PC-9 (cell line): ENCODE measurements at regions not wholly inside any gene's neighbourhood (a gene's known extent, or its start where the extent isn't known, plus 50 kb on each side); places are given as distances from the start of the nearest gene placed in this dataset.

Source experiments
- BruUV-seq: library from RNA; stranded (reverse); fragments of 400-500 nt; replicated peaks from 2 replicates; lab custom pipeline; 2021; lab: Mats Ljungman, UMichigan
- CTCF ChIA-PET: fragments of 300-600 bp; sonication (Branson Sonifier 250); formaldehyde crosslinking; loops from one replicate; lab custom pipeline; 2022; ENCODE audit warnings: antibody characterized with exemption; lab: Charles Lee
- POLR2A ChIA-PET: fragments of 300-600 bp; sonication (Branson Sonifier 250); formaldehyde crosslinking; loops from one replicate; lab custom pipeline; 2022; ENCODE audit warnings: antibody characterized with exemption; ENCODE audit not compliant: unreplicated experiment; lab: Charles Lee
- DNase-seq, 2 experiments: peaks; one replicate each; pipeline versions ENCODE4 v3.0.0 to v3.0.0-alpha.2; 2015 to 2022; ENCODE audit warnings: mixed read lengths in 1 of 2
- H2AFZ ChIP-seq: fragments of 200-600 bp; sonication (generic); 2 replicates; pipeline ENCODE4 v1.8.1; 2017; ENCODE audit warnings: antibody characterized with exemption
- H3F3A ChIP-seq: fragments of 200-600 bp; sonication (generic); 2 replicates; pipeline ENCODE4 v1.8.1; 2017; ENCODE audit warnings: antibody characterized with exemption, mild to moderate bottlenecking, low read depth; ENCODE audit not compliant: insufficient read depth
- H3K27ac ChIP-seq: fragments of 200-600 bp; sonication (generic); 2 replicates; pipeline ENCODE4 v1.6.1; 2016; ENCODE audit warnings: mixed run types
- H3K27me3 ChIP-seq: fragments of 200-600 bp; sonication (generic); 2 replicates; pipeline ENCODE4 v1.6.1; 2016; ENCODE audit warnings: low read depth, mixed run types; ENCODE audit not compliant: insufficient read depth
- H3K36me3 ChIP-seq: fragments of 200-600 bp; sonication (generic); 2 replicates; pipeline ENCODE4 v1.6.1; 2016; ENCODE audit warnings: low read depth, mixed run types
- H3K4me1 ChIP-seq: fragments of 200-600 bp; sonication (generic); replicated peaks from 2 replicates; pipeline ENCODE4 v1.6.1; 2016; ENCODE audit warnings: mixed run types; ENCODE audit not compliant: insufficient read depth
- H3K4me2 ChIP-seq: fragments of 200-600 bp; sonication (generic); 2 replicates; pipeline ENCODE4 v1.6.1; 2017; ENCODE audit warnings: mixed run types
- H3K4me3 ChIP-seq: fragments of 200-600 bp; sonication (generic); 2 replicates; pipeline ENCODE4 v1.6.1; 2016; ENCODE audit warnings: mixed run types
- H3K79me2 ChIP-seq: fragments of 200-600 bp; sonication (generic); 2 replicates; pipeline ENCODE4 v1.6.1; 2017; ENCODE audit warnings: low read depth, mixed run types
- H3K9me2 ChIP-seq: fragments of 200-600 bp; sonication (generic); 2 replicates; pipeline ENCODE4 v1.8.1; 2017; ENCODE audit warnings: mild to moderate bottlenecking; ENCODE audit not compliant: insufficient read depth
- H3K9me3 ChIP-seq: fragments of 200-600 bp; sonication (generic); 2 replicates; pipeline ENCODE4 v1.8.1; 2016; ENCODE audit warnings: low read depth; ENCODE audit not compliant: insufficient read depth
- H4K20me1 ChIP-seq: fragments of 200-600 bp; sonication (generic); 2 replicates; pipeline ENCODE4 v1.8.1; 2017; ENCODE audit not compliant: insufficient read depth
- CTCF ChIP-seq: fragments of 200-600 bp; sonication (generic); conservative IDR thresholded peaks from 2 replicates; pipeline ENCODE4 v1.6.1; 2017; ENCODE audit warnings: mixed run types, antibody characterized with exemption, mild to moderate bottlenecking, moderate library complexity
- EZH2 ChIP-seq: fragments of 200-600 bp; sonication (generic); IDR thresholded peaks from 2 replicates; pipeline ENCODE4 v1.8.0; 2017; ENCODE audit warnings: antibody characterized with exemption, low read depth
- intact Hi-C: fragments of 100-400 bp; cut with micrococcal nuclease; formaldehyde crosslinking; loops from one replicate; pipeline ENCODE4 v1.10.0; 2022; ENCODE audit not compliant: unreplicated experiment

- no TSS peak for BruUV-seq
- CTCF ChIA-PET, result no interaction called here
- POLR2A ChIA-PET, result no interaction called here
Observed at GRCh38 chr13:108483981-108484380, 145.4 kb upstream of the MYO16 start.

GRCh38 chr13:108486096-108486495, 143.3 kb upstream of the MYO16 start:
- no peak for DNase-seq
- CTCF ChIA-PET, result interaction anchor here (0.6 kb wide), 1 partner anchor 211 kb away, joined by 6 read pairs; no protein-coding TSS in a partner anchor
- Histone ChIP-seq H3K4me3 (no peak overlapping the region), H3K27ac (no peak overlapping the region), H3K4me1 (no peaks in the 10 kb centered on the region), H3F3A (no peaks in the 10 kb centered on the region), H3K4me2 (no peak overlapping the region), H3K79me2 (no peaks in the 10 kb centered on the region), H3K36me3 (no peaks in the 10 kb centered on the region), H4K20me1 (no peaks in the 10 kb centered on the region; the same call in 1 of the 2 replicates), H2AFZ (no peak overlapping the region), H3K9me3 (no peaks in the 10 kb centered on the region), H3K27me3 (no peaks in the 10 kb centered on the region; the same call in 1 of the 2 replicates), H3K9me2 (0 out of 2 replicates have a peak, but pooled peaks cover 3% of the 10 kb centered on the region)
- BruUV-seq, result no TSS peak
- intact Hi-C loops, result no loop called here
- TF ChIP-seq CTCF (no peak), EZH2 (no peak)
- POLR2A ChIA-PET, result no interaction called here

More at GRCh38 chr13:108483981-108484380, 145.4 kb upstream of the MYO16 start:
- DNase-seq, result no peak
- H3K4me2 ChIP-seq, result no peak overlapping the region
- H3K9me2 ChIP-seq, result no peaks in the 10 kb centered on the region
- intact Hi-C loops, result no loop called here
- H4K20me1 ChIP-seq, result no peaks in the 10 kb centered on the region; the same call in 1 of the 2 replicates
- no peak overlapping the region for H2AFZ ChIP-seq
- no peaks in the 10 kb centered on the region for H3K79me2 ChIP-seq
- no peaks in the 10 kb centered on the region for H3K27me3 ChIP-seq
- no peaks in the 10 kb centered on the region for H3K9me3 ChIP-seq
- no peaks in the 10 kb centered on the region for H3K4me1 ChIP-seq
- H3K36me3 ChIP-seq, result no peaks in the 10 kb centered on the region
- no peak overlapping the region for H3K4me3 ChIP-seq
- H3F3A ChIP-seq, result no peaks in the 10 kb centered on the region
- H3K27ac ChIP-seq, result no peak overlapping the region
- TF ChIP-seq CTCF (no peak), EZH2 (no peak)

- ChIA-PET CTCF (no interaction called here), POLR2A (no interaction called here)
- Histone ChIP-seq H3K79me2 (no peaks in the 10 kb centered on the region), H3K4me2 (no peak overlapping the region), H3F3A (no peaks in the 10 kb centered on the region), H3K4me1 (no peaks in the 10 kb centered on the region), H3K9me3 (no peaks in the 10 kb centered on the region), H3K27ac (no peak overlapping the region), H3K27me3 (peaks cover 5% of the 10 kb centered on the region), H2AFZ (no peak overlapping the region), H4K20me1 (no peaks in the 10 kb centered on the region), H3K9me2 (0 out of 2 replicates have a peak, but pooled peaks cover 3% of the 10 kb centered on the region), H3K36me3 (no peaks in the 10 kb centered on the region), H3K4me3 (no peak overlapping the region)
- TF ChIP-seq EZH2 (no peak), CTCF (no peak)
- no TSS peak for BruUV-seq
- DNase-seq, result no peak
- intact Hi-C loops, result no loop called here
Observed at GRCh38 chr13:108494991-108495645, 134.3 kb upstream of the MYO16 start.
